Bronchial epithelial cell (primary cell): ENCODE measurements at regions not wholly inside any gene's neighbourhood (a gene's known extent, or its start where the extent isn't known, plus 50 kb on each side); places are given as distances from the start of the nearest gene placed in this dataset.

ENCODE experiments used
- DNase-seq: peaks from one replicate; pipeline ENCODE4 v3.0.0-alpha.2; 2010; ENCODE audit warnings: low read depth
- FAIRE-seq: peaks from 2 replicates; lab custom pipeline; 2011; peaks lifted over from hg19 to GRCh38; lab: Jason Lieb, UNC
- H3K27me3 ChIP-seq: 2 replicates; pipeline ENCODE4 v1.5.1; 2011; ENCODE audit warnings: low read length; ENCODE audit not compliant: control insufficient read depth, insufficient read depth
- H3K36me3 ChIP-seq: 2 replicates; pipeline ENCODE4 v1.5.1; 2011; ENCODE audit warnings: low read length; ENCODE audit not compliant: control insufficient read depth, insufficient read depth
- H3K4me3 ChIP-seq: 2 replicates; pipeline ENCODE4 v1.5.1; 2011; ENCODE audit warnings: mild to moderate bottlenecking, low read depth, low read length, control low read depth
- CTCF ChIP-seq: IDR thresholded peaks from 2 replicates; pipeline ENCODE4 v1.5.1; 2011; ENCODE audit warnings: mild to moderate bottlenecking, moderate library complexity, low read length, control low read depth, inconsistent platforms; ENCODE audit not compliant: insufficient read depth, severe bottlenecking

GRCh38 chr6:16872543-16873235 is 111.4 kb upstream of the ATXN1 start:
- Histone ChIP-seq H3K27me3 (no peaks in the 10 kb centered on the region), H3K36me3 (no peaks in the 10 kb centered on the region), H3K4me3 (no peak overlapping the region)
- no peak for FAIRE-seq
- peak; percentile 3 for TF ChIP-seq CTCF
- DNase-seq: no peak

GRCh38 chr6:16871047-16871446 is 109.8 kb upstream of the ATXN1 start:
- no peak for FAIRE-seq
- TF ChIP-seq CTCF: no peak
- no peak overlapping the region for H3K4me3 ChIP-seq
- DNase-seq: no peak
- no peaks in the 10 kb centered on the region for H3K36me3 ChIP-seq
- H3K27me3 ChIP-seq: no peaks in the 10 kb centered on the region

- DNase-seq (no peak), FAIRE-seq (no peak)
- TF ChIP-seq CTCF: no peak
- Histone ChIP-seq H3K27me3 (no peaks in the 10 kb centered on the region), H3K4me3 (no peak overlapping the region), H3K36me3 (no peaks in the 10 kb centered on the region)
These were observed 107.7 kb upstream of the ATXN1 start for GRCh38 chr6:16868968-16869367.

- no peaks in the 10 kb centered on the region for H3K36me3 ChIP-seq
- no peak for DNase-seq
- H3K27me3 ChIP-seq: no peaks in the 10 kb centered on the region
- no peak overlapping the region for H3K4me3 ChIP-seq
- FAIRE-seq: no peak
- no peak for TF ChIP-seq CTCF
These were observed 96.8 kb upstream of the ATXN1 start for GRCh38 chr6:16857969-16858592.

- Histone ChIP-seq H3K4me3 (no peak overlapping the region), H3K36me3 (no peaks in the 10 kb centered on the region), H3K27me3 (no peaks in the 10 kb centered on the region)
- no peak for TF ChIP-seq CTCF
- FAIRE-seq: no peak
- no peak for DNase-seq
These were observed 94.2 kb upstream of the ATXN1 start for GRCh38 chr6:16855460-16855859.
